Gastrocnemius medialis (tissue), 4 donors: ENCODE measurements at regions not wholly inside any gene's neighbourhood (a gene's known extent, or its start where the extent isn't known, plus 50 kb on each side); places are given as distances from the start of the nearest gene placed in this dataset.

Experiments
- POLR2A ChIP-seq, 2 donors: fragments of 450-650 bp; IDR thresholded peaks; one replicate each; pipeline ENCODE4 v1.6.1; 2017; ENCODE audit warnings: antibody characterized with exemption in 2 of 2, mild to moderate bottlenecking in 2 of 2, moderate library complexity in 2 of 2
- TF ChIP-seq, protein P1 (sequence below), 5 experiments: fragments of 450-650 bp in 3 of 5; fragments of 200-600 bp in 2 of 5; sonication (generic) in 2 of 5; IDR thresholded peaks in 4 of 5; conservative IDR thresholded peaks in 1 of 5; 1 replicate in 4 of 5; 2 replicates in 1 of 5; pipeline ENCODE4 v1.5.1; 2016 to 2019; ENCODE audit warnings: antibody characterized with exemption in 5 of 5, mild to moderate bottlenecking in 3 of 5, moderate library complexity in 3 of 5

GRCh38 chr7:140238778-140239652 is 62.2 kb upstream of the KDM7A start:
- TF ChIP-seq, protein P1, sequence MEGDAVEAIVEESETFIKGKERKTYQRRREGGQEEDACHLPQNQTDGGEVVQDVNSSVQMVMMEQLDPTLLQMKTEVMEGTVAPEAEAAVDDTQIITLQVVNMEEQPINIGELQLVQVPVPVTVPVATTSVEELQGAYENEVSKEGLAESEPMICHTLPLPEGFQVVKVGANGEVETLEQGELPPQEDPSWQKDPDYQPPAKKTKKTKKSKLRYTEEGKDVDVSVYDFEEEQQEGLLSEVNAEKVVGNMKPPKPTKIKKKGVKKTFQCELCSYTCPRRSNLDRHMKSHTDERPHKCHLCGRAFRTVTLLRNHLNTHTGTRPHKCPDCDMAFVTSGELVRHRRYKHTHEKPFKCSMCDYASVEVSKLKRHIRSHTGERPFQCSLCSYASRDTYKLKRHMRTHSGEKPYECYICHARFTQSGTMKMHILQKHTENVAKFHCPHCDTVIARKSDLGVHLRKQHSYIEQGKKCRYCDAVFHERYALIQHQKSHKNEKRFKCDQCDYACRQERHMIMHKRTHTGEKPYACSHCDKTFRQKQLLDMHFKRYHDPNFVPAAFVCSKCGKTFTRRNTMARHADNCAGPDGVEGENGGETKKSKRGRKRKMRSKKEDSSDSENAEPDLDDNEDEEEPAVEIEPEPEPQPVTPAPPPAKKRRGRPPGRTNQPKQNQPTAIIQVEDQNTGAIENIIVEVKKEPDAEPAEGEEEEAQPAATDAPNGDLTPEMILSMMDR (IDR thresholded peaks at IDR 0.05 in 4 of 5, conservative IDR thresholded peaks at IDR 0.05 in 1 of 5), result no peak
- no peak for TF ChIP-seq POLR2A (IDR thresholded peaks at IDR 0.05)
